ENCODE measurements at regions not wholly inside any gene's neighbourhood (a gene's known extent, or its start where the extent isn't known, plus 50 kb on each side); places are given as distances from the start of the nearest gene placed in this dataset.

DNA sequence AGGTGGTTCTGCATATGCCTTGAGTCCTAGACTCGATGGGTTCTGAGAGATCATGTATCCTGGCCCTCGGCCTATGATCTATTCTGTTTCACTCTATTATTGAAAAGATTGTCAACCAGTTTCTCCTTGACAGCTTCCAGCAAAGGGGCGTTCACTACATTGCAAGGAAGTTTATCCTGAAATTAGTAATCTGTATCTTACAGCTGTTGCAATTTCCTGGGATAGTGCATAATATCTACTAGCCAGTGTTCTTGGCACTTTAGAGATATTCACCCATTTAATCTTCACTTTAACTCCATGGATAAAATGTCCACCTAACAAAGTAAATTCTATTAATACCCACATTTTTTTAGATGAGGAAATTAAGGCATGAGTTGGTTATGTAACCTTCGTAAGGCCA is 203.6 kb downstream of the TGFB2 start:
- Histone ChIP-seq H3K36me3 (ENCODE audit: control insufficient read depth, insufficient read depth, low read length) (no peaks in the 10 kb centered on the region), H3K4me1 (ENCODE audit: control insufficient read depth, insufficient read depth, low read length, poor library complexity, severe bottlenecking) (peaks cover 3% of the 10 kb centered on the region), H3K9me3 (ENCODE audit: control insufficient read depth, low read length) (no peaks in the 10 kb centered on the region), H3K4me3 (ENCODE audit: extremely low read depth, insufficient read depth, low read length, poor library complexity, severe bottlenecking) (no peak overlapping the region), H3K27ac (ENCODE audit: low read depth, low read length, severe bottlenecking) (no peak overlapping the region)
- 83 to 100% methylated on average over 2 of the region's 4 CpGs for WGBS, 2 experiments (ENCODE audit: insufficient coverage in 2 of 2)

DNA sequence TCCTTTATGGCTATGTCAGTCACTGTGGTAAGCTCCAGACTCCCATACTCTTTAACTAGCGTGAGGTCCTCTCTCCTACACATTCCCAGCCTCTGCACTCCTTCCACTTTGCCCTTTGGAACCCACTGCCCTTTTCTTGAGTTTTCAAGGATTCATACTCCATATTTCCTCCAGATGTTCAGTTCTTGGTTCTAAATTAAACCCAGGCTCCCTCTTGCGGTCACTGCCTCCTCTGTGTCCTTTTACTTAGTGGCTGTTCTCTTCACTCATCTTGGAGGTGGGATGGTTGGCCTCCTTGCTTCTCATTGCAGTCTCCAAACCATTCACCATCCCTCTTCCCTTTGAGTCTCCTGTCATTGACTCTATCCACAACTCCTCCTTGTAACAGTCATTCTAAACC is 208.1 kb downstream of the TGFB2 start:
- Histone ChIP-seq H3K4me3 (ENCODE audit: extremely low read depth, insufficient read depth, low read length, poor library complexity, severe bottlenecking) (no peak overlapping the region), H3K4me1 (ENCODE audit: control insufficient read depth, insufficient read depth, low read length, poor library complexity, severe bottlenecking) (no peaks in the 10 kb centered on the region), H3K27ac (ENCODE audit: low read depth, low read length, severe bottlenecking) (no peak overlapping the region), H3K36me3 (ENCODE audit: control insufficient read depth, insufficient read depth, low read length) (no peaks in the 10 kb centered on the region), H3K9me3 (ENCODE audit: control insufficient read depth, low read length) (no peaks in the 10 kb centered on the region)
- WGBS, 2 experiments (ENCODE audit: insufficient coverage in 2 of 2) = 87 to 100% methylated on average over 2 of the region's 2 CpGs

DNA sequence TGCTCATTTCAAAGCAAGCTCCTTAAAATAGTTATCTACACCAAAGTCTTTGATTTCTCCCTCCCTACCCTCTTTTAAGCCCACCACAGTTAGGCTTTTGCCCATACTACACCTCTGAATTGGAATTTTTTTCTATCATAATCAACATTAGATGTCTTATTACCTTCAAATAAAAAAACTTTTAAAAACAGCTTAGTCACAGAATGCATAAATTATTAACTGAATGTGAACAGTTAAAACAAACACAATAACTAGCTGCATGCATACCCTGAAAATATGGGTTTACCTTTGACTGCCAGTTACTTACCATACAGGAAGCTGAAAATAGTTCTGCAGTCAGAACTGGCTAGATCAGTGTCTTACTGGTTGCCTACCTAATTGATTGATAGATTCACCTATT is 210.9 kb downstream of the TGFB2 start:
- H3K4me1 ChIP-seq (ENCODE audit: control insufficient read depth, insufficient read depth, low read length, poor library complexity, severe bottlenecking) = no peaks in the 10 kb centered on the region
- no peaks in the 10 kb centered on the region for H3K36me3 ChIP-seq (ENCODE audit: control insufficient read depth, insufficient read depth, low read length)
- no peaks in the 10 kb centered on the region for H3K9me3 ChIP-seq (ENCODE audit: control insufficient read depth, low read length)
- H3K4me3 ChIP-seq (ENCODE audit: extremely low read depth, insufficient read depth, low read length, poor library complexity, severe bottlenecking) = no peak overlapping the region
- no peak overlapping the region for H3K27ac ChIP-seq (ENCODE audit: low read depth, low read length, severe bottlenecking)

DNA sequence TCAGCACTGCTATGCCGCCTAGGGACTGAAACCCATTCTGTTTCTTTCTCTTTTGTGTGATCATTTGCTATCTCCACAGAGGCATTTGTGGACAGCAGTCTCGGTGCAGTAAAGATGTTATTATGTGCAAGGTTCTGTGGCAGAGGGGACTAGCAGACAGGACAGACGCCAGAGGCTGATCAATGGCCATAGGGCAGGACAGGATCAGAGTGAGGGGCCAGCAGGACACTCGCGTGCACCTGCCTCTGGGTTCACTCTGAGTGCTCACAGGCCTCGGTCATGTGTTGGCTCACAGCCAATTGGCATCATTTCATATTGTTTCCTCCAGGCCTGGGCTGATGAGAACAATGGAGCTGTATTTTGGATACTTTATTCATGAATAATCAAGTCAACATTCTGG is 212.6 kb downstream of the TGFB2 start:
- 78 to 92% methylated on average over 3 to 6 of the region's 6 CpGs for WGBS, 2 experiments (ENCODE audit: insufficient coverage in 2 of 2)
- Histone ChIP-seq H3K36me3 (ENCODE audit: control insufficient read depth, insufficient read depth, low read length) (no peaks in the 10 kb centered on the region), H3K27ac (ENCODE audit: low read depth, low read length, severe bottlenecking) (no peak overlapping the region), H3K4me3 (ENCODE audit: extremely low read depth, insufficient read depth, low read length, poor library complexity, severe bottlenecking) (no peak overlapping the region), H3K4me1 (ENCODE audit: control insufficient read depth, insufficient read depth, low read length, poor library complexity, severe bottlenecking) (no peaks in the 10 kb centered on the region), H3K9me3 (ENCODE audit: control insufficient read depth, low read length) (no peaks in the 10 kb centered on the region)

DNA sequence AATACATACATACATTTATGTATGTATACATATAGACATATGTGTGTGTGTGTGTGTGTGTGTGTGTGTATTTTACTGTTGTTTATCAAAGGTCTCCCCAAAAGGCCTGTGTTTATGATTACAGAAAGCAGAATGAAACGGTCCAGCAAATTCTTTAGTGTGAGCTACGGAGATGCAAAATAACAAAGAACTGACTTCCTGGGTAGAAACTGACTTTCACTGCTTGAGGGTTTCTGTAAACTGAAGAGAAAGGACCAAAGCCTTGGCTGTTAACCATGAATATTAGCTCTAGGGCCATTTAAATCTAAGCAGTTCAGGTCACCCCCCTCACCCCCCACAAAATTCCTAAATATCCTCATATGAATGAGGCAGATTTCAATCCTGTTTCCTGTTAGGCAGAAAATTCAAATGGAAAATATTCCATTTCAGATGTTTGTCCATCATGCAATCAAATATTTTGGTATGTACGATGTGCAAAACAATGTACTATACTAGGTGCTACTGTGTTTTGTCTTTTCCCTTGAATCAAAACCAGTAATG is 213.2 kb downstream of the TGFB2 start:
- Histone ChIP-seq H3K9me3 (ENCODE audit: control insufficient read depth, low read length) (no peaks in the 10 kb centered on the region), H3K4me3 (ENCODE audit: extremely low read depth, insufficient read depth, low read length, poor library complexity, severe bottlenecking) (no peak overlapping the region), H3K4me1 (ENCODE audit: control insufficient read depth, insufficient read depth, low read length, poor library complexity, severe bottlenecking) (no peaks in the 10 kb centered on the region), H3K27ac (ENCODE audit: low read depth, low read length, severe bottlenecking) (no peak overlapping the region), H3K36me3 (ENCODE audit: control insufficient read depth, insufficient read depth, low read length) (no peaks in the 10 kb centered on the region)
- 78 to 89% methylated on average over 2 of the region's 3 CpGs for WGBS, 2 experiments (ENCODE audit: insufficient coverage in 2 of 2)

DNA sequence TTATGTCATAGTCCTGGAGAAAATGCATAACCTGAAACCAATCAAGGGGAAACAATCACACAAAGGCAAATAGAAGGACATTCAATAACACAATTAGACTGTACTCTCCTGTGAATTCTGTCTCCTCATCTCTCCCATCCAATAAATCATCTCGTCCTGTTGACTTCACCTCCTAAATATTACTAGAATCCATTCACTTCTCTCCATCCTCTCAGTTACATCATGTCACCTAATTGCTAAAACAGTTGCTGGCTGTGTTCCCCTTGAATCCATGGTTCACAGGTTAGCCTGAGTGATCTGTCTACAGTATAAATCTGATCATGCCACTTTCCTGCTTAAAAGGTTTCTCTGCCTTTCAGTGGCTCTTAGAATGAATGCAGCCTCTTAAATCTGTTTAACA is 220.2 kb downstream of the TGFB2 start:
- no peak overlapping the region for H3K4me3 ChIP-seq (ENCODE audit: extremely low read depth, insufficient read depth, low read length, poor library complexity, severe bottlenecking)
- no peaks in the 10 kb centered on the region for H3K9me3 ChIP-seq (ENCODE audit: control insufficient read depth, low read length)
- no peaks in the 10 kb centered on the region for H3K4me1 ChIP-seq (ENCODE audit: control insufficient read depth, insufficient read depth, low read length, poor library complexity, severe bottlenecking)
- H3K27ac ChIP-seq (ENCODE audit: low read depth, low read length, severe bottlenecking) = no peak overlapping the region
- H3K36me3 ChIP-seq (ENCODE audit: control insufficient read depth, insufficient read depth, low read length) = no peaks in the 10 kb centered on the region
- WGBS, 2 experiments (ENCODE audit: insufficient coverage in 2 of 2) = 82 to 89% methylated on average over 1 of the region's 1 CpG

DNA sequence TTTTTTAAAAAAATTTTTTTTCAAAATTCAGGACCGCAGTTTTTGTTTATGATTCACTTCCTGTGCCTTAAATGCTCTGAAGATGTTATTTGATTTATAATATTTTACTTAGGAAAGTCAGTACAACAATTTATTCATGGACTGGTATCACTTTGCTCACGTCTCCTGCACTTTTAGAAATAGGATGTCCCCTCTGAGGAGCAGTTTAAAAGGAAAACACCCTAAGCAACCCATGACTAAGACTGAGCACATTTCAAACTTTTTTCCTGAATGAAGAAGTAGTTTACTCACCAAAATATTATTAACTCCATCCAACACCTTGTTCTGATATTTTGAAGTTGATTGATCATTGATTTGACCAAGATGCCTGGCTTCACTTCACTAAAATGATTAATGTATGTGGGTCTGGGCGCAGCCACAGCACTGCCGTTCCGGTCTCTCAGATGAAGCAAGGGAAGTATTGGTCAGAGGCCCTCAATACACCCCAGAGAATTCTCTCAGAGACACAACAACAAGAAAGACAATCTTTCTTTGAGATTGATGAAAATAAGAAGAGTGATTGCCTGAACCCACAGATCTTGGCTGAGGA is 223.9 kb downstream of the TGFB2 start:
- Histone ChIP-seq H3K9me3 (ENCODE audit: control insufficient read depth, low read length) (no peaks in the 10 kb centered on the region), H3K36me3 (ENCODE audit: control insufficient read depth, insufficient read depth, low read length) (no peaks in the 10 kb centered on the region), H3K4me1 (ENCODE audit: control insufficient read depth, insufficient read depth, low read length, poor library complexity, severe bottlenecking) (peaks cover 5% of the 10 kb centered on the region), H3K27ac (ENCODE audit: low read depth, low read length, severe bottlenecking) (no peak overlapping the region), H3K4me3 (ENCODE audit: extremely low read depth, insufficient read depth, low read length, poor library complexity, severe bottlenecking) (no peak overlapping the region)
- 100% methylated on average over 3 of the region's 5 CpGs; no CpG with 5 or more reads in 1 of the 2 experiments for WGBS, 2 experiments (ENCODE audit: insufficient coverage in 2 of 2)

DNA sequence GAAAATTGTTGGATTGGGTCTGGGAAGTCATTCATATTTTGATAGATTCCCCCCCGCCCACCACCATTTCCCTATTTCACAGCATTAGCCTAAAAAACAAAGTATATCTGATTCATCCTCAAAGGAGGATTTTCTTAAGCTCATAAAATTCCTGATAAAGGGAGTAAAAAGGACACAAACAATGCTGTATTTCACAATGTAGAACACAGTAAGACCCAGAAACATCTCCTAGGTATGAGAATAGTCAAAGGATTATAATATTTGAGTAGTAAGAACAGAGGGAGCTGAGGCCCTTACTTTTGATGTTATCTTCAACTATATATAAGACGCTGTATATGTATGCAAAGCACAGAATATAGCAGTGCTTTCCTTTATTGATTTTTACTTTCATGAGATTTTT is 225.3 kb downstream of the TGFB2 start:
- no CpG with 5 or more reads among the region's 2 CpGs for WGBS, 2 experiments (ENCODE audit: insufficient coverage in 2 of 2)
- Histone ChIP-seq H3K4me3 (ENCODE audit: extremely low read depth, insufficient read depth, low read length, poor library complexity, severe bottlenecking) (no peak overlapping the region), H3K36me3 (ENCODE audit: control insufficient read depth, insufficient read depth, low read length) (no peaks in the 10 kb centered on the region), H3K4me1 (ENCODE audit: control insufficient read depth, insufficient read depth, low read length, poor library complexity, severe bottlenecking) (peaks cover 5% of the 10 kb centered on the region), H3K27ac (ENCODE audit: low read depth, low read length, severe bottlenecking) (no peak overlapping the region), H3K9me3 (ENCODE audit: control insufficient read depth, low read length) (no peaks in the 10 kb centered on the region)

DNA sequence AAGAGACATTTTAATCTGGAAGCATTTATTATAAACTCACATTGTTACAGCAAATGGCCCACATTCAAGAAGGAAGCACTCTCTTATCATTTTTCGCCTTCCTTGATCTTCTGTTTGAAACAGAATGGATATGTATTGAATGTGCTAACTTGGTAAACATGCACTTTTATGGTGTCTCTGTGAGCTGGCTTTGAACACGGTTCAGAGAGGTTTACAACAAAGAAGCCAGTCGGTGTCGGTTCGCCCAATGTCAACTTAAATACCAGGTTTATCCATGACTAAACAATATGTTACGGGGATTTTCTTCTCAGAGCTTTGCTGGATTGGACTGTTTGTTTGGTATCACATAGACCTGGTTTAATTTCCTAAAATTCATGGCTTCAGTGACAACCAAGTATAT is 226.4 kb downstream of the TGFB2 start:
- Histone ChIP-seq H3K4me1 (ENCODE audit: control insufficient read depth, insufficient read depth, low read length, poor library complexity, severe bottlenecking) (peaks cover 5% of the 10 kb centered on the region), H3K36me3 (ENCODE audit: control insufficient read depth, insufficient read depth, low read length) (no peaks in the 10 kb centered on the region), H3K9me3 (ENCODE audit: control insufficient read depth, low read length) (no peaks in the 10 kb centered on the region), H3K27ac (ENCODE audit: low read depth, low read length, severe bottlenecking) (no peak overlapping the region), H3K4me3 (ENCODE audit: extremely low read depth, insufficient read depth, low read length, poor library complexity, severe bottlenecking) (no peak overlapping the region)
- WGBS, 2 experiments (ENCODE audit: insufficient coverage in 2 of 2) = 84 to 93% methylated on average over 3 of the region's 6 CpGs

DNA sequence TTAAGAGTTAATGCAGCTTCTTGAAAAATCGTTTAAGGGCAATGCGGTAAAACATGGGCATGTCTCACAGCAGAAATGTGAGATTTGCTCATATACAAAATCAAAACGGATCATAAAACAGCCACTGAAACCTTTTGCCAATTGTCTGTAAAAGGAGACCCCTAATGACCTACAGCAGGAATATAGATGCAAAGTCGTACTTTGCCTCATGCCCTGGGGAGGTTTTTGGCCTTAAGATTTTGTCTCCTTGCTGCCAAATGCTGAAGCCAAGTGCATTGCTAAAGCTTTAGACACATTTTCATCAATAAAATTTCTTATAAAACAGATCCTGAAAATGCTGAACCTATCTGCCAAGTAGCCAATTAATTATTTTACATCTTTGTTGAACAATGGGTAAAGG is 226.9 kb downstream of the TGFB2 start:
- Histone ChIP-seq H3K4me1 (ENCODE audit: control insufficient read depth, insufficient read depth, low read length, poor library complexity, severe bottlenecking) (peaks cover 5% of the 10 kb centered on the region), H3K4me3 (ENCODE audit: extremely low read depth, insufficient read depth, low read length, poor library complexity, severe bottlenecking) (no peak overlapping the region), H3K27ac (ENCODE audit: low read depth, low read length, severe bottlenecking) (no peak overlapping the region), H3K36me3 (ENCODE audit: control insufficient read depth, insufficient read depth, low read length) (no peaks in the 10 kb centered on the region), H3K9me3 (ENCODE audit: control insufficient read depth, low read length) (no peaks in the 10 kb centered on the region)
- 91 to 92% methylated on average over 2 to 4 of the region's 4 CpGs for WGBS, 2 experiments (ENCODE audit: insufficient coverage in 2 of 2)

DNA sequence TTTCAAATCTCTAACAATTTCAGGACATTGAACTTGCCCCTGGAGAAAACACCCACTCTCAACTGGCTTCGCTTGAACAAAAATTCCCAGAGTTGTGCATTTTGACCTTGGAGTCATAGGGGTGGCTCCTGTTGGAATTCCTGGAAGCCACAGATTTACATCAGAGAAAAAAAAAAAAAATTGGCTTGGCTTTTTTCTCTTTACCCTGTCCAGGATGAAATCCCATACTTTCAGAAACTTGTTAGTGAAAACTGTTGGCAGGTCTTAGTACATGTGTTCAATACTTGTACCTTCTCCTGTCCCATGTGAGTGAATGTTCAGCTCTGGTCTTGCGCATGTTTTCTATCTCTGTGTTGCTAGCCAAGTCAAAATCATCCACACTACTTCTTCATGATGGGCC is 228.8 kb downstream of the TGFB2 start:
- no CpG with 5 or more reads among the region's 2 CpGs for WGBS, 2 experiments (ENCODE audit: insufficient coverage in 2 of 2)
- Histone ChIP-seq H3K4me3 (ENCODE audit: extremely low read depth, insufficient read depth, low read length, poor library complexity, severe bottlenecking) (no peak overlapping the region), H3K4me1 (ENCODE audit: control insufficient read depth, insufficient read depth, low read length, poor library complexity, severe bottlenecking) (peaks cover 5% of the 10 kb centered on the region), H3K27ac (ENCODE audit: low read depth, low read length, severe bottlenecking) (no peak overlapping the region), H3K36me3 (ENCODE audit: control insufficient read depth, insufficient read depth, low read length) (no peaks in the 10 kb centered on the region), H3K9me3 (ENCODE audit: control insufficient read depth, low read length) (no peaks in the 10 kb centered on the region)
